SK-N-SH (cell line): ENCODE measurements at regions not wholly inside any gene's neighbourhood (a gene's known extent, or its start where the extent isn't known, plus 50 kb on each side); places are given as distances from the start of the nearest gene placed in this dataset.

Experiments
- CTCF ChIA-PET: fragments of 300-600, 350-600 bp; formaldehyde crosslinking; extraction: SDS; loops from one replicate; lab custom pipeline; 2021; lab: Yijun Ruan, JAX
- POLR2A ChIA-PET: fragments of 350-600 bp; sonication (Branson Sonifier 250); formaldehyde crosslinking; extraction: SDS; loops from one replicate; lab custom pipeline; 2020; ENCODE audit warnings: antibody characterized with exemption, inconsistent platforms; lab: Yijun Ruan, JAX
- DNase-seq: peaks from one replicate; pipeline ENCODE4 v3.0.0; 2012
- H2AFZ ChIP-seq: fragments of 200-600 bp; sonication (generic); 2 replicates; pipeline ENCODE4 v1.8.1; 2016; ENCODE audit warnings: antibody characterized with exemption, mild to moderate bottlenecking, low read depth
- H3F3A ChIP-seq: fragments of 200-600 bp; sonication (generic); replicated peaks from 2 replicates; pipeline ENCODE3; 2016; ENCODE audit warnings: antibody characterized with exemption, mild to moderate bottlenecking; ENCODE audit not compliant: insufficient read depth
- H3K27ac ChIP-seq, 2 experiments: fragments of 200-500 bp in 1 of 2; fragments of 200-600 bp in 1 of 2; sonication (Bioruptor generic) in 1 of 2; sonication (generic), shearing (Covaris generic) in 1 of 2; 2 replicates each; pipeline versions ENCODE4 v1.5.1 to v1.6.1; 2014 to 2016; ENCODE audit warnings: low read depth in 2 of 2, inconsistent platforms in 1 of 2, low read length in 1 of 2, mild to moderate bottlenecking in 1 of 2, mixed read lengths in 1 of 2
- H3K27me3 ChIP-seq: fragments of 200-600 bp; sonication (generic), shearing (Covaris generic); 2 replicates; pipeline ENCODE4 v1.6.1; 2016; ENCODE audit warnings: mixed run types; ENCODE audit not compliant: insufficient read depth
- H3K36me3 ChIP-seq, 2 experiments: fragments of 200-500 bp in 1 of 2; fragments of 200-600 bp in 1 of 2; sonication (Bioruptor generic) in 1 of 2; sonication (generic) in 1 of 2; replicated peaks in 1 of 2; 2 replicates each; pipeline versions ENCODE3 to v1.5.1; 2014 to 2016; ENCODE audit warnings: low read length in 1 of 2, mild to moderate bottlenecking in 1 of 2; ENCODE audit not compliant: insufficient read depth in 2 of 2, control insufficient read depth in 1 of 2
- H3K4me1 ChIP-seq, 2 experiments: fragments of 200-500 bp in 1 of 2; fragments of 200-600 bp in 1 of 2; sonication (Bioruptor generic) in 1 of 2; sonication (generic), shearing (Covaris generic) in 1 of 2; 2 replicates each; pipeline versions ENCODE4 v1.5.1 to v1.6.1; 2014 to 2016; ENCODE audit warnings: low read depth in 1 of 2, low read length in 1 of 2, mixed run types in 1 of 2; ENCODE audit not compliant: insufficient read depth in 2 of 2, control insufficient read depth in 1 of 2
- H3K4me2 ChIP-seq: fragments of 200-600 bp; sonication (generic), shearing (Covaris generic); 2 replicates; pipeline ENCODE4 v1.6.1; 2017; ENCODE audit warnings: mixed run types
- H3K4me3 ChIP-seq, 2 experiments: fragments of 200-500 bp in 1 of 2; fragments of 200-600 bp in 1 of 2; sonication (Bioruptor generic) in 1 of 2; sonication (generic), shearing (Covaris generic) in 1 of 2; 2 replicates each; pipeline versions ENCODE4 v1.5.1 to v1.8.1; 2014 to 2016; ENCODE audit warnings: low read depth in 2 of 2, inconsistent platforms in 1 of 2, low read length in 1 of 2, mild to moderate bottlenecking in 1 of 2, mixed read lengths in 1 of 2, moderate library complexity in 1 of 2
- H3K79me2 ChIP-seq: fragments of 200-600 bp; sonication (generic); 2 replicates; pipeline ENCODE4 v1.8.1; 2017; ENCODE audit warnings: mild to moderate bottlenecking; ENCODE audit not compliant: insufficient read depth
- H3K9ac ChIP-seq: fragments of 200-600 bp; sonication (generic); 2 replicates; pipeline ENCODE4 v1.6.1; 2017; ENCODE audit warnings: mixed run types
- H3K9me2 ChIP-seq: fragments of 200-600 bp; sonication (generic); 2 replicates; pipeline ENCODE4 v1.6.1; 2017; ENCODE audit warnings: mixed run types
- H3K9me3 ChIP-seq: fragments of 200-600 bp; sonication (generic); 2 replicates; pipeline ENCODE4 v1.6.1; 2017; ENCODE audit warnings: mixed run types, mild to moderate bottlenecking, moderate library complexity
- H4K20me1 ChIP-seq: fragments of 200-600 bp; sonication (generic); 2 replicates; pipeline ENCODE4 v1.6.1; 2017; ENCODE audit warnings: mild to moderate bottlenecking, mixed run types; ENCODE audit not compliant: insufficient read depth
- ELF1 ChIP-seq: IDR thresholded peaks from 2 replicates; pipeline ENCODE4 v1.4.0; 2012
- EP300 ChIP-seq, 2 experiments: IDR thresholded peaks; 2 replicates each; pipeline versions ENCODE4 v1.4.0 to v1.6.1; 2012; ENCODE audit warnings: borderline replicate concordance in 1 of 2, low read depth in 1 of 2, low read length in 1 of 2
- EZH2phosphoT487 ChIP-seq: fragments of 200-600 bp; sonication (generic); IDR thresholded peaks from 2 replicates; pipeline ENCODE4 v1.6.1; 2017; ENCODE audit warnings: low read depth, mixed run types, mild to moderate bottlenecking, antibody characterized with exemption, moderate library complexity, borderline replicate concordance
- FOXJ3 ChIP-seq: sonication (generic); formaldehyde crosslinking; IDR thresholded peaks from 2 replicates; pipeline ENCODE4 v1.5.1; 2020; ENCODE audit warnings: mild to moderate bottlenecking, missing genetic modification reagents
- GABPA ChIP-seq: IDR thresholded peaks from 2 replicates; pipeline ENCODE4 v1.4.0; 2012; ENCODE audit warnings: low read depth, mild to moderate bottlenecking
- GATA2 ChIP-seq: sonication (generic); formaldehyde crosslinking; IDR thresholded peaks from 2 replicates; pipeline ENCODE4 v1.5.0; 2020; ENCODE audit warnings: mild to moderate bottlenecking, missing genetic modification reagents
- JUND ChIP-seq: IDR thresholded peaks from 2 replicates; pipeline ENCODE4 v1.4.0; 2012
- MAX ChIP-seq: IDR thresholded peaks from 2 replicates; pipeline ENCODE4 v1.4.0; 2012; ENCODE audit warnings: low read depth
- MEF2A ChIP-seq: IDR thresholded peaks from 2 replicates; pipeline ENCODE4 v1.4.0; 2012; ENCODE audit warnings: low read depth, borderline replicate concordance
- NRF1 ChIP-seq: IDR thresholded peaks from 2 replicates; pipeline ENCODE4 v1.6.1; 2012; ENCODE audit warnings: low read depth, mild to moderate bottlenecking, low read length
- POLR2AphosphoS5 ChIP-seq: IDR thresholded peaks from 2 replicates; pipeline ENCODE4 v1.6.1; 2012; ENCODE audit warnings: low read depth, low read length
- RAD21 ChIP-seq: IDR thresholded peaks from 2 replicates; pipeline ENCODE4 v1.6.1; 2012; ENCODE audit warnings: mild to moderate bottlenecking, low read length
- RCOR1 ChIP-seq: fragments of 150-350 bp; IDR thresholded peaks from 2 replicates; pipeline ENCODE4 v1.6.1; 2017; ENCODE audit warnings: antibody characterized with exemption, low read length
- RFX5 ChIP-seq: IDR thresholded peaks from 2 replicates; pipeline ENCODE4 v1.6.1; 2012; ENCODE audit warnings: mild to moderate bottlenecking, improper control_type of control experiment, low read length
- RXRA ChIP-seq: IDR thresholded peaks from 2 replicates; pipeline ENCODE4 v1.4.0; 2012; ENCODE audit warnings: low read depth, mild to moderate bottlenecking, borderline replicate concordance
- SIN3A ChIP-seq: IDR thresholded peaks from 2 replicates; pipeline ENCODE4 v1.6.1; 2012; ENCODE audit warnings: low read depth, mild to moderate bottlenecking, low read length, moderate library complexity, borderline replicate concordance
- SMC3 ChIP-seq: IDR thresholded peaks from 2 replicates; pipeline ENCODE4 v1.6.1; 2012; ENCODE audit warnings: low read depth, low read length, improper control_type of control experiment
- TCF12 ChIP-seq: IDR thresholded peaks from 2 replicates; pipeline ENCODE4 v1.4.0; 2012
- TEAD4 ChIP-seq: IDR thresholded peaks from 2 replicates; pipeline ENCODE4 v1.4.0; 2012; ENCODE audit warnings: mild to moderate bottlenecking, borderline replicate concordance; ENCODE audit not compliant: insufficient read depth
- USF2 ChIP-seq: fragments of 150-350 bp; IDR thresholded peaks from 2 replicates; pipeline ENCODE4 v1.6.1; 2017; ENCODE audit warnings: antibody characterized with exemption, low read length, low read depth, borderline replicate concordance
- WGBS: methylation state at CpG from one replicate; pipeline ENCODE4 v1.1.6; 2017; ENCODE audit warnings: low lambda C conversion rate; 5-methylcytosine and 5-hydroxymethylcytosine counted together
- TF ChIP-seq, protein P1 (sequence below): IDR thresholded peaks from 2 replicates; pipeline ENCODE4 v1.4.0; 2012; ENCODE audit warnings: low read depth, borderline replicate concordance

DNA sequence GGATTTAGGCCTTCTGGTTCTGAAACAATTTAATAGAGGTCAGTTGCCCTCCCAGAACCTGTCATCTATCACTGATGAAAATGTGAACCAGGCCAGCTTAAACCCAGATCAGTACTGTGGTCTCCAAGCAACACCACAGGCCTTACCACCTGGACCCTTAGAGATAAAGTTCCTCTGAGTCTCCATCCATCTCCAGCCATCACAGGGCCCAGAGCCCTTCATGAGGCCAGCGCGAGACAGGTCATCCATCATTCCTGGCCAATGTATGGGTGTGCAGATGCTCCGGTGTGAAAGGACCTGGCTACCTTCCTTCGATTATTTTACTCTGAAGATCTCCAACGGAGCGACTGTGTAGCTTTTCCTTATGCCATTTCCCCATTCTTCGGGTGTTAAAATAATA, 322.7 kb upstream of the SOX11 start:
- H3K9me3 ChIP-seq = peaks cover 5% of the 10 kb centered on the region; the same call in 1 of the 2 replicates
- H3K4me3 ChIP-seq = no peak overlapping the region
- DNase-seq = no peak
- no peaks in the 10 kb centered on the region for H4K20me1 ChIP-seq
- no peak overlapping the region for H3K9ac ChIP-seq
- H3K27me3 ChIP-seq = no peaks in the 10 kb centered on the region
- ChIA-PET CTCF (interaction anchor here (0.7 to 1.5 kb wide), 2 partner anchors 9 to 1403 kb away, joined by 3 to 4 read pairs; no protein-coding TSS in a partner anchor), POLR2A (no interaction called here)
- peaks cover 0 to 2% of the 10 kb centered on the region in 2 experiments; a peak in 1 of 4 replicates for H3K4me1 ChIP-seq
- H3K79me2 ChIP-seq = no peaks in the 10 kb centered on the region
- H3K27ac ChIP-seq = no peak overlapping the region
- H3F3A ChIP-seq = no peaks in the 10 kb centered on the region
- no peaks in the 10 kb centered on the region for H3K9me2 ChIP-seq
- no peak for TF ChIP-seq EZH2phosphoT487
- no peak for TF ChIP-seq GATA2 (CRISPR knock-in tag)
- TF ChIP-seq TEAD4 = no peak
- no peak for TF ChIP-seq GABPA
- no peak for TF ChIP-seq ELF1
- TF ChIP-seq FOXJ3 (CRISPR knock-in tag) = no peak
- TF ChIP-seq, protein P1, sequence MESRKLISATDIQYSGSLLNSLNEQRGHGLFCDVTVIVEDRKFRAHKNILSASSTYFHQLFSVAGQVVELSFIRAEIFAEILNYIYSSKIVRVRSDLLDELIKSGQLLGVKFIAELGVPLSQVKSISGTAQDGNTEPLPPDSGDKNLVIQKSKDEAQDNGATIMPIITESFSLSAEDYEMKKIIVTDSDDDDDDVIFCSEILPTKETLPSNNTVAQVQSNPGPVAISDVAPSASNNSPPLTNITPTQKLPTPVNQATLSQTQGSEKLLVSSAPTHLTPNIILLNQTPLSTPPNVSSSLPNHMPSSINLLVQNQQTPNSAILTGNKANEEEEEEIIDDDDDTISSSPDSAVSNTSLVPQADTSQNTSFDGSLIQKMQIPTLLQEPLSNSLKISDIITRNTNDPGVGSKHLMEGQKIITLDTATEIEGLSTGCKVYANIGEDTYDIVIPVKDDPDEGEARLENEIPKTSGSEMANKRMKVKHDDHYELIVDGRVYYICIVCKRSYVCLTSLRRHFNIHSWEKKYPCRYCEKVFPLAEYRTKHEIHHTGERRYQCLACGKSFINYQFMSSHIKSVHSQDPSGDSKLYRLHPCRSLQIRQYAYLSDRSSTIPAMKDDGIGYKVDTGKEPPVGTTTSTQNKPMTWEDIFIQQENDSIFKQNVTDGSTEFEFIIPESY = no peak
- TF ChIP-seq NRF1 = no peak
- TF ChIP-seq EP300 (IDR thresholded peaks at IDR 0.05; ENCODE audit: borderline replicate concordance in 1 of 2, low read depth in 1 of 2, low read length in 1 of 2) = no peak
- no peak for TF ChIP-seq RFX5
- no peak for TF ChIP-seq SMC3
- TF ChIP-seq JUND = no peak
- no peak for TF ChIP-seq POLR2AphosphoS5
- TF ChIP-seq RCOR1 = no peak
- TF ChIP-seq MEF2A = no peak
- no peak for TF ChIP-seq RXRA
- TF ChIP-seq MAX = no peak
- no peak overlapping the region for H3K4me2 ChIP-seq
- H2AFZ ChIP-seq = no peak overlapping the region
- WGBS = 73% methylated on average over 7 of the region's 7 CpGs
- H3K36me3 ChIP-seq = no peaks in the 10 kb centered on the region

- no peak for DNase-seq
- H3K4me1 ChIP-seq = peaks cover 0 to 2% of the 10 kb centered on the region in 2 experiments; a peak in 1 of 4 replicates
- CTCF ChIA-PET = interaction anchor here (1.5 kb wide), 1 partner anchor 9 kb away, joined by 4 read pairs; no protein-coding TSS in a partner anchor
- peaks cover 5% of the 10 kb centered on the region; the same call in 1 of the 2 replicates for H3K9me3 ChIP-seq
- H2AFZ ChIP-seq = no peak overlapping the region
- H3K9ac ChIP-seq = no peak overlapping the region
- POLR2A ChIA-PET = no interaction called here
- H3K79me2 ChIP-seq = no peaks in the 10 kb centered on the region
- H3K27ac ChIP-seq = no peak overlapping the region
- H3F3A ChIP-seq = no peaks in the 10 kb centered on the region
- no peaks in the 10 kb centered on the region for H4K20me1 ChIP-seq
- H3K9me2 ChIP-seq = no peaks in the 10 kb centered on the region
- H3K27me3 ChIP-seq = no peaks in the 10 kb centered on the region
- no peak overlapping the region for H3K4me2 ChIP-seq
- TF ChIP-seq GATA2 (CRISPR knock-in tag) (no peak), SIN3A (no peak), POLR2AphosphoS5 (no peak), MAX (no peak), RFX5 (no peak), USF2 (no peak), RCOR1 (no peak), RAD21 (no peak), TCF12 (no peak)
- TF ChIP-seq, protein P1 = no peak
- WGBS = 39% methylated on average over 5 of the region's 5 CpGs
- no peak overlapping the region for H3K4me3 ChIP-seq
- H3K36me3 ChIP-seq = no peaks in the 10 kb centered on the region
These were observed 322.0 kb upstream of the SOX11 start for GRCh38 chr2:5370158-5370557.
